H1 (cell line): ENCODE measurements at regions not wholly inside any gene's neighbourhood (a gene's known extent, or its start where the extent isn't known, plus 50 kb on each side); places are given as distances from the start of the nearest gene placed in this dataset.

Source experiments
- CEBPB ChIP-seq: IDR thresholded peaks from 2 replicates; pipeline ENCODE4 v1.6.1; 2012; ENCODE audit warnings: low read depth, low read length
- EGR1 ChIP-seq: IDR thresholded peaks from 2 replicates; pipeline ENCODE4 v1.6.1; 2011; ENCODE audit warnings: low read depth, low read length, borderline replicate concordance
- GABPA ChIP-seq: IDR thresholded peaks from 2 replicates; pipeline ENCODE4 v1.6.1; 2011; ENCODE audit warnings: mild to moderate bottlenecking, low read length, moderate library complexity, borderline replicate concordance; ENCODE audit not compliant: insufficient read depth
- POLR2A ChIP-seq, 2 experiments: IDR thresholded peaks; 1 replicate in 1 of 2; 2 replicates in 1 of 2; pipeline ENCODE4 v1.6.1; 2011; ENCODE audit warnings: low read depth in 2 of 2, low read length in 2 of 2, mild to moderate bottlenecking in 2 of 2; ENCODE audit errors: control extremely low read depth in 1 of 2
- POLR2AphosphoS5 ChIP-seq: IDR thresholded peaks from 2 replicates; pipeline ENCODE4 v1.6.1; 2011; ENCODE audit warnings: low read depth, low read length
- TAF1 ChIP-seq: IDR thresholded peaks from 2 replicates; pipeline ENCODE4 v1.6.1; 2011; ENCODE audit warnings: mild to moderate bottlenecking, low read depth, low read length
- TF ChIP-seq, protein P1 (sequence below), 3 experiments: IDR thresholded peaks; 1 replicate in 2 of 3; 2 replicates in 1 of 3; pipeline versions ENCODE4 v1.5.1 to v1.6.1; 2011; ENCODE audit warnings: low read length in 3 of 3, mild to moderate bottlenecking in 3 of 3, inconsistent platforms in 2 of 3, low read depth in 1 of 3, moderate library complexity in 1 of 3; ENCODE audit not compliant: insufficient read depth in 1 of 3; ENCODE audit errors: control extremely low read depth in 1 of 3

- TF ChIP-seq POLR2A (IDR thresholded peaks at IDR 0.05; ENCODE audit: control extremely low read depth in 1 of 2, low read depth in 2 of 2, low read length in 2 of 2) (no peak), CEBPB (no peak), GABPA (no peak), EGR1 (no peak), TAF1 (no peak), POLR2AphosphoS5 (no peak)
- TF ChIP-seq, protein P1, sequence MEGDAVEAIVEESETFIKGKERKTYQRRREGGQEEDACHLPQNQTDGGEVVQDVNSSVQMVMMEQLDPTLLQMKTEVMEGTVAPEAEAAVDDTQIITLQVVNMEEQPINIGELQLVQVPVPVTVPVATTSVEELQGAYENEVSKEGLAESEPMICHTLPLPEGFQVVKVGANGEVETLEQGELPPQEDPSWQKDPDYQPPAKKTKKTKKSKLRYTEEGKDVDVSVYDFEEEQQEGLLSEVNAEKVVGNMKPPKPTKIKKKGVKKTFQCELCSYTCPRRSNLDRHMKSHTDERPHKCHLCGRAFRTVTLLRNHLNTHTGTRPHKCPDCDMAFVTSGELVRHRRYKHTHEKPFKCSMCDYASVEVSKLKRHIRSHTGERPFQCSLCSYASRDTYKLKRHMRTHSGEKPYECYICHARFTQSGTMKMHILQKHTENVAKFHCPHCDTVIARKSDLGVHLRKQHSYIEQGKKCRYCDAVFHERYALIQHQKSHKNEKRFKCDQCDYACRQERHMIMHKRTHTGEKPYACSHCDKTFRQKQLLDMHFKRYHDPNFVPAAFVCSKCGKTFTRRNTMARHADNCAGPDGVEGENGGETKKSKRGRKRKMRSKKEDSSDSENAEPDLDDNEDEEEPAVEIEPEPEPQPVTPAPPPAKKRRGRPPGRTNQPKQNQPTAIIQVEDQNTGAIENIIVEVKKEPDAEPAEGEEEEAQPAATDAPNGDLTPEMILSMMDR (IDR thresholded peaks at IDR 0.05; ENCODE audit: control extremely low read depth in 1 of 3, insufficient read depth in 1 of 3, low read depth in 1 of 3, low read length in 3 of 3), result no peak
Measured at GRCh38 chr21:18549214-18549905, 145.8 kb upstream of the TMPRSS15 start.
